ENCODE measurements at regions not wholly inside any gene's neighbourhood (a gene's known extent, or its start where the extent isn't known, plus 50 kb on each side); places are given as distances from the start of the nearest gene placed in this dataset.

DNA sequence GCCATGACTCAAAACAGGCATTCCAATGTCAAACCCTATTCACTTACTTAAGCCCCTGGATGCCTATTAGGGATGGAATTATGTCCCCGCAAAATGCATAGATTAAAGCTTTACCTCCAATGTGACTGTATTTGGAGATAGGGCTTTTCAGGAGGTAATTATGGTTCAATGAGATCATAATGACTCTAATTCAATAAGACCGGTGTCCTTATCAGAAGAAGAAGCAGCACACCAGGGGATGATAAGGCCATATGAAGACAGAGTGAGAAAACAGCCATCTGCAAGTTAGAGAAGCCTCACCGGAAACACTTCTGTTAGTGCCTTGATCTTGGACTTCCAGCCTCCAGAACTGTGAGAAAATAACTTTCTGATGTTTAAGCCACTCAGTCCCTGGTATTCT is 1131.8 kb upstream of the TMPRSS15 start:
- TF ChIP-seq EZH2 (IDR thresholded peaks at IDR 0.05; ENCODE audit: borderline replicate concordance, low read length), result no peak
- TF ChIP-seq, protein P1, sequence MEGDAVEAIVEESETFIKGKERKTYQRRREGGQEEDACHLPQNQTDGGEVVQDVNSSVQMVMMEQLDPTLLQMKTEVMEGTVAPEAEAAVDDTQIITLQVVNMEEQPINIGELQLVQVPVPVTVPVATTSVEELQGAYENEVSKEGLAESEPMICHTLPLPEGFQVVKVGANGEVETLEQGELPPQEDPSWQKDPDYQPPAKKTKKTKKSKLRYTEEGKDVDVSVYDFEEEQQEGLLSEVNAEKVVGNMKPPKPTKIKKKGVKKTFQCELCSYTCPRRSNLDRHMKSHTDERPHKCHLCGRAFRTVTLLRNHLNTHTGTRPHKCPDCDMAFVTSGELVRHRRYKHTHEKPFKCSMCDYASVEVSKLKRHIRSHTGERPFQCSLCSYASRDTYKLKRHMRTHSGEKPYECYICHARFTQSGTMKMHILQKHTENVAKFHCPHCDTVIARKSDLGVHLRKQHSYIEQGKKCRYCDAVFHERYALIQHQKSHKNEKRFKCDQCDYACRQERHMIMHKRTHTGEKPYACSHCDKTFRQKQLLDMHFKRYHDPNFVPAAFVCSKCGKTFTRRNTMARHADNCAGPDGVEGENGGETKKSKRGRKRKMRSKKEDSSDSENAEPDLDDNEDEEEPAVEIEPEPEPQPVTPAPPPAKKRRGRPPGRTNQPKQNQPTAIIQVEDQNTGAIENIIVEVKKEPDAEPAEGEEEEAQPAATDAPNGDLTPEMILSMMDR (conservative IDR thresholded peaks at IDR 0.05 in 1 of 2, IDR thresholded peaks at IDR 0.05 in 1 of 2; ENCODE audit: extremely low read depth in 1 of 2, insufficient read depth in 1 of 2, low read depth in 1 of 2, low read length in 2 of 2), result no peak

All from mammary epithelial cell (primary cell).